ENCODE measurements at regions not wholly inside any gene's neighbourhood (a gene's known extent, or its start where the extent isn't known, plus 50 kb on each side); places are given as distances from the start of the nearest gene placed in this dataset.

DNA sequence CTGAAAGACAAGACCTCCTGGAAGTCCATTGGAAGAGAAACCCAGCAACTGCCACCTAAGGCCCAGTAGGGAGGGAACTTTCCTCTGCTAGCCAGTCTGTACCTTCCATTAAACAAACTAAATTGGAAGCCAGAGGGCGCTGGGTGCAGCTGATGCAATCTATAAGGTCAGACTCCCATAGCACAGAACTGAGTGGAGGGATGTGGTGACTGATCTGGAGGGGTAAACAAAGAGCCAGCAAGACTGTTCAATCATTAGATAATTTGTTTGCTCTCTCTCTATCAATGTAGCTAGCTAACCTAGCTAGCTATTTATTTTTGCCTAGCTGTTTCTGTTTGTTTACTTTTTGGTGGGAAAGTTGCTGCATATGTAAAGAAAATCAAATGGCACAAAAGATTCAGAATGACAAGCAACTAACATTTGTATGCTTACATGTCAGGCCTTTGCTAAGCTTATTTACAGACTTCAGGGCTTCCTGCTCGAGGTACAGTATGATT is 291.8 kb upstream of the DAB2 start:
- TF ChIP-seq, protein P1, sequence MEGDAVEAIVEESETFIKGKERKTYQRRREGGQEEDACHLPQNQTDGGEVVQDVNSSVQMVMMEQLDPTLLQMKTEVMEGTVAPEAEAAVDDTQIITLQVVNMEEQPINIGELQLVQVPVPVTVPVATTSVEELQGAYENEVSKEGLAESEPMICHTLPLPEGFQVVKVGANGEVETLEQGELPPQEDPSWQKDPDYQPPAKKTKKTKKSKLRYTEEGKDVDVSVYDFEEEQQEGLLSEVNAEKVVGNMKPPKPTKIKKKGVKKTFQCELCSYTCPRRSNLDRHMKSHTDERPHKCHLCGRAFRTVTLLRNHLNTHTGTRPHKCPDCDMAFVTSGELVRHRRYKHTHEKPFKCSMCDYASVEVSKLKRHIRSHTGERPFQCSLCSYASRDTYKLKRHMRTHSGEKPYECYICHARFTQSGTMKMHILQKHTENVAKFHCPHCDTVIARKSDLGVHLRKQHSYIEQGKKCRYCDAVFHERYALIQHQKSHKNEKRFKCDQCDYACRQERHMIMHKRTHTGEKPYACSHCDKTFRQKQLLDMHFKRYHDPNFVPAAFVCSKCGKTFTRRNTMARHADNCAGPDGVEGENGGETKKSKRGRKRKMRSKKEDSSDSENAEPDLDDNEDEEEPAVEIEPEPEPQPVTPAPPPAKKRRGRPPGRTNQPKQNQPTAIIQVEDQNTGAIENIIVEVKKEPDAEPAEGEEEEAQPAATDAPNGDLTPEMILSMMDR (IDR thresholded peaks at IDR 0.05): peak; percentile 68
- TF ChIP-seq POLR2A (IDR thresholded peaks at IDR 0.05; ENCODE audit: low read length): no peak
- no peak for TF ChIP-seq ZFP36 (IDR thresholded peaks at IDR 0.05; ENCODE audit: borderline replicate concordance, partially characterized antibody)
- TF ChIP-seq, protein P2, sequence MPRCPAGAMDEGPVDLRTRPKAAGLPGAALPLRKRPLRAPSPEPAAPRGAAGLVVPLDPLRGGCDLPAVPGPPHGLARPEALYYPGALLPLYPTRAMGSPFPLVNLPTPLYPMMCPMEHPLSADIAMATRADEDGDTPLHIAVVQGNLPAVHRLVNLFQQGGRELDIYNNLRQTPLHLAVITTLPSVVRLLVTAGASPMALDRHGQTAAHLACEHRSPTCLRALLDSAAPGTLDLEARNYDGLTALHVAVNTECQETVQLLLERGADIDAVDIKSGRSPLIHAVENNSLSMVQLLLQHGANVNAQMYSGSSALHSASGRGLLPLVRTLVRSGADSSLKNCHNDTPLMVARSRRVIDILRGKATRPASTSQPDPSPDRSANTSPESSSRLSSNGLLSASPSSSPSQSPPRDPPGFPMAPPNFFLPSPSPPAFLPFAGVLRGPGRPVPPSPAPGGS (IDR thresholded peaks at IDR 0.05): no peak
- no peak for TF ChIP-seq MAFK (IDR thresholded peaks at IDR 0.05; ENCODE audit: partially characterized antibody)
- TF ChIP-seq ZC3H11A (IDR thresholded peaks at IDR 0.05): no peak
- no peak for TF ChIP-seq MAZ (IDR thresholded peaks at IDR 0.05; ENCODE audit: borderline replicate concordance, low read depth, low read length)
